ENCODE measurements at regions not wholly inside any gene's neighbourhood (a gene's known extent, or its start where the extent isn't known, plus 50 kb on each side); places are given as distances from the start of the nearest gene placed in this dataset.

DNA sequence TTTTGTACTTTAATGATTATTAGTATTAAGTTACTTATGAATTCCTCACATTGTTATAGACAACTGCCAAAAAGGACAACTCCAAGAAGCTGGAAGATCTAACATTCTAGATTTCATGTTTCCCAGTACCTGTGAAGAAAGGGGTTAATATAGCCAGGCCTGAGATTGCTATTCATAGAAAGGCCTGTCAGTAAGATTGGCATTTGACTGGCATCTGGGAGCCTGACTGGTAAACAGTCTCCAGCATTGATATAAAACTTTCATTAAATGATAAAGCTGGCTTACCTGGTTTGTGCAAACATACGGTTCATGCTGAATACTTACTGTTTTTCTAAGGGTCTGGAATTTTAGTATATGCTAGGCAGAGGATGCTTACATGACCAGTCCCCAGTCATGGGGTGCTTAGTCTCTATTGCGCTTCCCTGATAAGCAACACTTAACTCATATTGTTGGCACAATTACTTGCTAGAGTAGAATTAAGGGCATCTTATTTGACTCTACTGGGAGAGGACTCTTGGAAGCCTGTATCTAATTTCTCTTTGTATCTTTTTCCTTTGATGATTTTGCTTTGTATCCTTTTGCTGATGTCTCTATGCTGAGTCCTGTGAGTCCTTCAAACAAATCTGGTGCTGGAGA, 340.4 kb upstream of the SEMA6A start:
- TF ChIP-seq, protein P1, sequence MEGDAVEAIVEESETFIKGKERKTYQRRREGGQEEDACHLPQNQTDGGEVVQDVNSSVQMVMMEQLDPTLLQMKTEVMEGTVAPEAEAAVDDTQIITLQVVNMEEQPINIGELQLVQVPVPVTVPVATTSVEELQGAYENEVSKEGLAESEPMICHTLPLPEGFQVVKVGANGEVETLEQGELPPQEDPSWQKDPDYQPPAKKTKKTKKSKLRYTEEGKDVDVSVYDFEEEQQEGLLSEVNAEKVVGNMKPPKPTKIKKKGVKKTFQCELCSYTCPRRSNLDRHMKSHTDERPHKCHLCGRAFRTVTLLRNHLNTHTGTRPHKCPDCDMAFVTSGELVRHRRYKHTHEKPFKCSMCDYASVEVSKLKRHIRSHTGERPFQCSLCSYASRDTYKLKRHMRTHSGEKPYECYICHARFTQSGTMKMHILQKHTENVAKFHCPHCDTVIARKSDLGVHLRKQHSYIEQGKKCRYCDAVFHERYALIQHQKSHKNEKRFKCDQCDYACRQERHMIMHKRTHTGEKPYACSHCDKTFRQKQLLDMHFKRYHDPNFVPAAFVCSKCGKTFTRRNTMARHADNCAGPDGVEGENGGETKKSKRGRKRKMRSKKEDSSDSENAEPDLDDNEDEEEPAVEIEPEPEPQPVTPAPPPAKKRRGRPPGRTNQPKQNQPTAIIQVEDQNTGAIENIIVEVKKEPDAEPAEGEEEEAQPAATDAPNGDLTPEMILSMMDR (IDR thresholded peaks at IDR 0.05; ENCODE audit: low read depth, low read length, missing control alignments), result no peak
- no peak for DNase-seq (ENCODE audit: low read depth)
- H3K4me3 ChIP-seq (ENCODE audit: low read depth, low read length), result no peak overlapping the region

DNA sequence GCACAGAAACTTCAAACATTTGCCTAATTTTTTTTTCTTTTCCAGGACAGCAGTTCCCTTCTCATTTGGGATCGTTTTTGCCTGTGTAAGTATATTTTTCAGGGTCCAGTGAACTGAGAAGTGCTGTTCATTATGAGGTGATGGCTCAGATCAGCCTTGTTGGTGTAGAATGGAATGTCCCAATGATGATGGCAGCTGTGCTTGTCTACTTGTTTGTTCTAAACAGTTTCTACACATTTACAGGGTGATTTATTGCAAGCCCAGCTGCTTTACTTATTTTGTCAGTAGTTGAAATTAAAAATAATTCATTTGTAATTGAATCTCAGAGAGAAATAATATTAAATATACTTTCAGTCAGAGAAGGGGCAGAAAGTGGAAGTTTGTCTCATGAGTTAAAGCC, 337.6 kb upstream of the SEMA6A start:
- DNase-seq (ENCODE audit: low read depth), result no peak
- TF ChIP-seq, protein P1 (IDR thresholded peaks at IDR 0.05; ENCODE audit: low read depth, low read length, missing control alignments), result no peak
- H3K4me3 ChIP-seq (ENCODE audit: low read depth, low read length), result no peak overlapping the region

DNA sequence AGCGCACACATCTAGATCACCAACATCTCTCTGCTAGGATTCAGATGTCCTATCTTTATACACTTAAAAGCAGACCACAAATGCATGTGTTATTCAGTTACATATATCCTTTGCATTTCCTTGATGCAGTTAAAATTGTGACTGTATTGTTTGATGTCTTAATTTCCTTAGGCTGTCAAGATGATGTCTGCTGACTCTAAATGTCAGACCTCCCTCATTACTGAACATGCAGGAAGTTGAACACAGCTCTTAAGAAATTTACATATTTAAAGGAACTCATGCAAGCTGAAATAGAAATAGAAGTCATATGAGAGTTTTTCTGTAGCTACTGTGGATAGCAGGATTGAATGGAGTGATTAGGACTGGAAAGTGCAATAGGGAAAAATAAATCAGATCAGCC, 336.5 kb upstream of the SEMA6A start:
- no peak overlapping the region for H3K4me3 ChIP-seq (ENCODE audit: low read depth, low read length)
- TF ChIP-seq, protein P1 (IDR thresholded peaks at IDR 0.05; ENCODE audit: low read depth, low read length, missing control alignments), result no peak
- no peak for DNase-seq (ENCODE audit: low read depth)

DNA sequence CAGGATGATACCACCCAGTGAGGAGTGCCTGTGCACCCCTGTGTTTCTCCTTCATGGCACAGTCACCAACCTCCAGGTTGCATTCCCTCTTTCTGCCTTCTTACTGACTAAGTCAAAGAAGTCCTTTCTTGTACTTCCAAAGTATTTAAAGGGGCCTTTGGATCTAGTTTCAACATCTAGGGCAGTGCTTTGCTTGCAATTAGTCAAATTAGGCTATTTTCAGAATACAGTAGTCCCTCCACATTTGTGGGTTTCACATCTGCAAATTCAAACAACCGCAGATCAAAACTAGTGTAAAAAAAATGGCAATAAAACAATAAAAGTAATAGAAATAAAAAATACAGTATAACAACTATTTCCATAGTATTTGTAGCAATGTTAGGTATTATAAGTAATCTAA, 333.9 kb upstream of the SEMA6A start:
- H3K4me3 ChIP-seq (ENCODE audit: low read depth, low read length), result no peak overlapping the region
- TF ChIP-seq, protein P1 (IDR thresholded peaks at IDR 0.05; ENCODE audit: low read depth, low read length, missing control alignments), result no peak
- no peak for DNase-seq (ENCODE audit: low read depth)

DNA sequence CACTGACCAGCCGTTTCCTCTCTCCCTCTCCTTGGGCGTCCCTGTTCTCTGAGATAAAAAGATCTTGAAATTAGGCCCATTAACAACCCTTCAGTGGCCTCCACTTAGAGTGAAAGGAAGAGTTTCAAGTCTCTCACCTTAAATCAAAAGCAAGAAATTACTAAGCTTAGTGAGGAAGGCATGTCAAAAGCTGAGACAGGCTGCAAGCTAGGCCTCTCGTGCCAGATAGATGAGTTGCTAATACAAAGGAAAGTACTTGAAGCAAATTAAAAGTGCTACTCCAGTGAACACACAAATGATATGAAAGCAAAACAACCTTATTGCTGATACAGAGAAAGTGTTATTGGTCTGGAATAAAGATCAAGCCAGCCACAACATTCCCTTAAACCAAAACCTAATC, 331.3 kb upstream of the SEMA6A start:
- no peak overlapping the region for H3K4me3 ChIP-seq (ENCODE audit: low read depth, low read length)
- TF ChIP-seq, protein P1 (IDR thresholded peaks at IDR 0.05; ENCODE audit: low read depth, low read length, missing control alignments), result no peak
- no peak for DNase-seq (ENCODE audit: low read depth)

DNA sequence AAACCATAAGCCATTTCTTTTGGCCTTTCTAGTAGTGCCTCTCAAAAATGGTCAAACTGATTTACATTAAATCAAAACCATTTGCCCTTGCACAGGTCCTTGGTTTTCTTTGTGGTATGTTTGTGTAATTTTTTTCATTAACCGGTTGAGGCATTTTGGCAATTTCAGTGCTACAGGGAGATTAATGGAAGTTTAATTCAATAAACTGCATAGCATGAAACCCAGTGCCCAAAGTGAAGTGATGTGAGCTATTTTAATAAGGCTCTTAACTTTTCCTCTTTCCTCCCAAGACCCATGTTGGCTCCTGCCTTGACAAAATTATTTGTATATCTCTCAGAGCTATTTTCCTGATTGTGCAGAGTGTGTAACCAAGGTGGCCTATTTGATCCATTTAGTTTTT, 326.2 kb upstream of the SEMA6A start:
- H3K4me3 ChIP-seq (ENCODE audit: low read depth, low read length), result no peak overlapping the region
- DNase-seq (ENCODE audit: low read depth), result no peak
- TF ChIP-seq, protein P1 (IDR thresholded peaks at IDR 0.05; ENCODE audit: low read depth, low read length, missing control alignments), result no peak

DNA sequence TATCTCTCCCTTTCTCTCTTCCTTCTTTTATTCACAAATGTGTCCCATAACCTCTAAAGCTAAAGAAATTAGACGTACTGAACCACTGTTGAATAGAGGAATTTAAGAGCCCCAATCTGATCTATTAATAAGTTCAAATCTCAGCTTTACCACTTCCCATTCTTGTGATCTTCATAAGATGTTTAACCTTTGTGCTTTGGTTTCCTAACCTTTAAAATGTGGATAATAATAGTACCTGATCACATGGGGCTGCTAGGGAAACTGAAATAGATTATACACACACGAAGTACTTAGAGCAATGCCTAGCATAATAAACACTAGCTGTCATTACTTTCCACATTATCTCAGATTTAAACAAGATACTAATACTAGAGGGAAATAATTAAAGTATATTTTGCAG, 324.3 kb upstream of the SEMA6A start:
- DNase-seq (ENCODE audit: low read depth), result no peak
- H3K4me3 ChIP-seq (ENCODE audit: low read depth, low read length), result no peak overlapping the region
- TF ChIP-seq, protein P1 (IDR thresholded peaks at IDR 0.05; ENCODE audit: low read depth, low read length, missing control alignments), result no peak
